GM10266 (cell line): ENCODE measurements at regions not wholly inside any gene's neighbourhood (a gene's known extent, or its start where the extent isn't known, plus 50 kb on each side); places are given as distances from the start of the nearest gene placed in this dataset.

Experiments
- DNase-seq: peaks from one replicate; pipeline ENCODE4 v3.0.0; 2012; ENCODE audit errors: extremely low spot score
- CTCF ChIP-seq: IDR thresholded peaks from 2 replicates; pipeline ENCODE4 v1.5.1; 2012; ENCODE audit warnings: mild to moderate bottlenecking, low read depth; ENCODE audit not compliant: control insufficient read depth, insufficient read depth; ENCODE audit errors: missing control alignments

- DNase-seq, result no peak
- TF ChIP-seq CTCF, result no peak
These were observed 162.3 kb upstream of the ADAMTS5 start for GRCh38 chr21:27129215-27129614.

- DNase-seq, result no peak
- no peak for TF ChIP-seq CTCF
These were observed 159.3 kb upstream of the ADAMTS5 start for GRCh38 chr21:27126140-27126539.

GRCh38 chr21:27122686-27123085 lies 155.8 kb upstream of the ADAMTS5 start:
- no peak for DNase-seq
- TF ChIP-seq CTCF, result no peak

- no peak for DNase-seq
- no peak for TF ChIP-seq CTCF
These were observed 147.2 kb upstream of the ADAMTS5 start for GRCh38 chr21:27114111-27114510.

- TF ChIP-seq CTCF, result no peak
- no peak for DNase-seq
These were observed 145.3 kb upstream of the ADAMTS5 start for GRCh38 chr21:27112186-27112585.

- DNase-seq, result no peak
- TF ChIP-seq CTCF, result no peak
These were observed 144.1 kb upstream of the ADAMTS5 start for GRCh38 chr21:27110956-27111355.

GRCh38 chr21:27108701-27109100 lies 141.8 kb upstream of the ADAMTS5 start:
- DNase-seq, result no peak
- no peak for TF ChIP-seq CTCF

GRCh38 chr21:27108228-27108627 lies 141.3 kb upstream of the ADAMTS5 start:
- no peak for DNase-seq
- no peak for TF ChIP-seq CTCF
